ENCODE measurements at regions not wholly inside any gene's neighbourhood (a gene's known extent, or its start where the extent isn't known, plus 50 kb on each side); places are given as distances from the start of the nearest gene placed in this dataset.

GRCh38 chr6:93751969-93752368, 332.6 kb upstream of the EPHA7 start:
- Histone ChIP-seq H4K8ac (ENCODE audit: low read depth, low read length) (no peak overlapping the region), H3K27me3 (ENCODE audit: insufficient read depth, low read length, poor library complexity) (no peaks in the 10 kb centered on the region), H3K36me3 (ENCODE audit: control insufficient read depth, insufficient read depth, low read length) (no peaks in the 10 kb centered on the region), H3K4me2 (ENCODE audit: low read length) (no peak overlapping the region), H3K4ac (ENCODE audit: low read depth, low read length) (no peak overlapping the region), H2BK5ac (ENCODE audit: low read length) (no peak overlapping the region), H3K79me2 (ENCODE audit: control insufficient read depth, insufficient read depth, low read length) (no peaks in the 10 kb centered on the region), H3K79me1 (ENCODE audit: low read length) (no peaks in the 10 kb centered on the region), H3K27ac (ENCODE audit: low read depth, low read length) (no peak overlapping the region), H3K4me1 (ENCODE audit: control insufficient read depth, low read depth, low read length) (no peaks in the 10 kb centered on the region), H2AK5ac (ENCODE audit: low read length) (no peak overlapping the region), H3K9ac (ENCODE audit: low read length) (no peak overlapping the region), H3K4me3 (ENCODE audit: low read length) (no peak overlapping the region), H3K23ac (ENCODE audit: low read length) (no peak overlapping the region), H2BK15ac (replicated peaks; ENCODE audit: low read depth) (no peak overlapping the region), H4K5ac (ENCODE audit: low read length) (no peak overlapping the region), H2BK120ac (ENCODE audit: low read depth, low read length) (no peak overlapping the region), H3K18ac (ENCODE audit: low read length) (no peak overlapping the region), H3K56ac (ENCODE audit: low read length) (no peak overlapping the region)
- no CpG with 5 or more reads among the region's 2 CpGs for WGBS (ENCODE audit: extremely low coverage, insufficient coverage, low lambda C conversion rate)
- peak; percentile 79 for DNase-seq

DNA sequence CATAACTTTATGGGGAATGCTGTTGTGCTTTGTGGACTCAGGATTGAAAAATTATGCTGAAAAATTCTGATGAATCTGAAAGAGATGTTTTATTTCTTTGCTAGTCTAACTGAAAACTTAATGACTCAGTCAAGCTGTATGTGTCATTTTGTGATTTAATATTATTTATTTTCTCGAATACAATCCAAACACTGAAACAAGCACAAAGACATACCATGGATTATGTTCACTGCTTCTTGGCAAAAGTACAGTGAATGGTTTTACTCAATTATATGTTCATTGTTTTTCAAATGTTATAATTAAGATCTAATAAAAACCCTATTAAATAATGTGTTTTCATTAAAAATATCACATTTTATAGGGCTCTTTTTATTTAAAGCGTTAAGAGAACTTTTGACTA, 330.6 kb upstream of the EPHA7 start:
- H3K36me3 ChIP-seq (ENCODE audit: control insufficient read depth, insufficient read depth, low read length): no peaks in the 10 kb centered on the region
- no peak overlapping the region for H2BK15ac ChIP-seq (replicated peaks; ENCODE audit: low read depth)
- H3K27ac ChIP-seq (ENCODE audit: low read depth, low read length): no peak overlapping the region
- no peak overlapping the region for H3K4me2 ChIP-seq (ENCODE audit: low read length)
- H3K79me1 ChIP-seq (ENCODE audit: low read length): no peaks in the 10 kb centered on the region
- no CpG with 5 or more reads among the region's 2 CpGs for WGBS (ENCODE audit: extremely low coverage, insufficient coverage, low lambda C conversion rate)
- H3K27me3 ChIP-seq (ENCODE audit: insufficient read depth, low read length, poor library complexity): no peaks in the 10 kb centered on the region
- no peak overlapping the region for H3K56ac ChIP-seq (ENCODE audit: low read length)
- H3K9ac ChIP-seq (ENCODE audit: low read length): no peak overlapping the region
- no peak overlapping the region for H2BK5ac ChIP-seq (ENCODE audit: low read length)
- H3K4me1 ChIP-seq (ENCODE audit: control insufficient read depth, low read depth, low read length): no peaks in the 10 kb centered on the region
- no peak overlapping the region for H3K4ac ChIP-seq (ENCODE audit: low read depth, low read length)
- no peak overlapping the region for H3K23ac ChIP-seq (ENCODE audit: low read length)
- no peak overlapping the region for H2BK120ac ChIP-seq (ENCODE audit: low read depth, low read length)
- H4K8ac ChIP-seq (ENCODE audit: low read depth, low read length): no peak overlapping the region
- no peaks in the 10 kb centered on the region for H3K79me2 ChIP-seq (ENCODE audit: control insufficient read depth, insufficient read depth, low read length)
- no peak for DNase-seq
- H3K4me3 ChIP-seq (ENCODE audit: low read length): no peak overlapping the region
- H2AK5ac ChIP-seq (ENCODE audit: low read length): no peak overlapping the region
- no peak overlapping the region for H3K18ac ChIP-seq (ENCODE audit: low read length)
- H4K5ac ChIP-seq (ENCODE audit: low read length): no peak overlapping the region

DNA sequence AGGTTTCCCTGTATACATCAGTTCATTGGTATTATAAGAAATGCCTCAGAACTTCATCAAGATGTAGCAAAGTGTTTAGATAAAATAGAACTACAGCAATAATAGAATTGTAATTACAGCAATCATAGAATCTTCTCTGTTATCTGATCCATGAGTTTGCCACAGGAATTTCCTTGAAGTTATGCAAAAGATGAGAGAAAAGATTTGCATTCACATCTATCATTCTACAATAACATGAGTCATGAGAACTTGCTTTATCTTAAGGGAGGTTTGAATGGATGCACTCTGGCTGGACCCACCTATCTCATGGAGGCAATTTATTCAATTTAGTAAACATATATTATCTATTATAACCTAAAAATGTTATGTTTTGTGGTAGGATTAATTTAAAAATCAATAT, 329.8 kb upstream of the EPHA7 start:
- Histone ChIP-seq H3K4me3 (ENCODE audit: low read length) (no peak overlapping the region), H4K8ac (ENCODE audit: low read depth, low read length) (no peak overlapping the region), H2AK5ac (ENCODE audit: low read length) (no peak overlapping the region), H3K56ac (ENCODE audit: low read length) (no peak overlapping the region), H3K9ac (ENCODE audit: low read length) (no peak overlapping the region), H2BK120ac (ENCODE audit: low read depth, low read length) (no peak overlapping the region), H2BK15ac (replicated peaks; ENCODE audit: low read depth) (no peak overlapping the region), H2BK5ac (ENCODE audit: low read length) (no peak overlapping the region), H3K4me1 (ENCODE audit: control insufficient read depth, low read depth, low read length) (no peaks in the 10 kb centered on the region), H3K27ac (ENCODE audit: low read depth, low read length) (no peak overlapping the region), H3K18ac (ENCODE audit: low read length) (no peak overlapping the region), H3K79me2 (ENCODE audit: control insufficient read depth, insufficient read depth, low read length) (no peaks in the 10 kb centered on the region), H3K27me3 (ENCODE audit: insufficient read depth, low read length, poor library complexity) (no peaks in the 10 kb centered on the region), H3K36me3 (ENCODE audit: control insufficient read depth, insufficient read depth, low read length) (no peaks in the 10 kb centered on the region), H3K79me1 (ENCODE audit: low read length) (no peaks in the 10 kb centered on the region), H3K4ac (ENCODE audit: low read depth, low read length) (no peak overlapping the region), H4K5ac (ENCODE audit: low read length) (no peak overlapping the region), H3K4me2 (ENCODE audit: low read length) (no peak overlapping the region), H3K23ac (ENCODE audit: low read length) (no peak overlapping the region)
- DNase-seq: no peak

DNA sequence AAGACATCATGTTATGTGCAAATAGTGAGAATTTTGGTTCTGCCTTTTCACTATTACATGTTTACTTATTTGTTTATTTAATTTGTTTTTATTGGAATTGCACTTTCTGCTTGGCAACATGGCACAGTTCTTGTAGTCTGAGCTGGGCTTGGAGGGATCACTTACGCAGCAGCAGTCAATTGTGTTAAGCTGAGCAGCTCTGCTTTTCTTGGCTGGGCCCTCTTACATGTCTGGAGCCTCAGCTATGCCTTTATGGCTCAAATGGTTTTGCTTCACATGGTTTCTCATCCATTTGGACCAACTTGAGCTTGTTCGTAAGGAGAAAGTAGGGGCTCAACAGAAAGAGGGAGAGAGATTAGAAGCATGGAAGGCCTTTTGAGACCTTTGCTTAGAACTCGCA, 327.5 kb upstream of the EPHA7 start:
- no peaks in the 10 kb centered on the region for H3K79me1 ChIP-seq (ENCODE audit: low read length)
- no peak overlapping the region for H4K8ac ChIP-seq (ENCODE audit: low read depth, low read length)
- WGBS (ENCODE audit: extremely low coverage, insufficient coverage, low lambda C conversion rate): no CpG with 5 or more reads among the region's 3 CpGs
- H2BK5ac ChIP-seq (ENCODE audit: low read length): no peak overlapping the region
- no peak overlapping the region for H2AK5ac ChIP-seq (ENCODE audit: low read length)
- no peaks in the 10 kb centered on the region for H3K4me1 ChIP-seq (ENCODE audit: control insufficient read depth, low read depth, low read length)
- H3K18ac ChIP-seq (ENCODE audit: low read length): no peak overlapping the region
- no peaks in the 10 kb centered on the region for H3K36me3 ChIP-seq (ENCODE audit: control insufficient read depth, insufficient read depth, low read length)
- no peak overlapping the region for H3K23ac ChIP-seq (ENCODE audit: low read length)
- no peaks in the 10 kb centered on the region for H3K27me3 ChIP-seq (ENCODE audit: insufficient read depth, low read length, poor library complexity)
- no peaks in the 10 kb centered on the region for H3K79me2 ChIP-seq (ENCODE audit: control insufficient read depth, insufficient read depth, low read length)
- H3K4me2 ChIP-seq (ENCODE audit: low read length): no peak overlapping the region
- H3K4ac ChIP-seq (ENCODE audit: low read depth, low read length): no peak overlapping the region
- no peak overlapping the region for H2BK120ac ChIP-seq (ENCODE audit: low read depth, low read length)
- no peak overlapping the region for H4K5ac ChIP-seq (ENCODE audit: low read length)
- no peak overlapping the region for H3K27ac ChIP-seq (ENCODE audit: low read depth, low read length)
- no peak overlapping the region for H3K56ac ChIP-seq (ENCODE audit: low read length)
- no peak overlapping the region for H2BK15ac ChIP-seq (replicated peaks; ENCODE audit: low read depth)
- no peak for DNase-seq
- no peak overlapping the region for H3K4me3 ChIP-seq (ENCODE audit: low read length)
- no peak overlapping the region for H3K9ac ChIP-seq (ENCODE audit: low read length)

GRCh38 chr6:93745306-93745705, 325.9 kb upstream of the EPHA7 start:
- H3K4me1 ChIP-seq (ENCODE audit: control insufficient read depth, low read depth, low read length): no peaks in the 10 kb centered on the region
- H3K27ac ChIP-seq (ENCODE audit: low read depth, low read length): no peak overlapping the region
- H3K4me2 ChIP-seq (ENCODE audit: low read length): no peak overlapping the region
- no peak overlapping the region for H2BK15ac ChIP-seq (replicated peaks; ENCODE audit: low read depth)
- no peak overlapping the region for H3K18ac ChIP-seq (ENCODE audit: low read length)
- no peak overlapping the region for H2AK5ac ChIP-seq (ENCODE audit: low read length)
- no peaks in the 10 kb centered on the region for H3K27me3 ChIP-seq (ENCODE audit: insufficient read depth, low read length, poor library complexity)
- no peak overlapping the region for H3K23ac ChIP-seq (ENCODE audit: low read length)
- no peaks in the 10 kb centered on the region for H3K79me1 ChIP-seq (ENCODE audit: low read length)
- H3K9ac ChIP-seq (ENCODE audit: low read length): no peak overlapping the region
- H4K5ac ChIP-seq (ENCODE audit: low read length): no peak overlapping the region
- no peak for DNase-seq
- no peak overlapping the region for H2BK120ac ChIP-seq (ENCODE audit: low read depth, low read length)
- no peak overlapping the region for H4K8ac ChIP-seq (ENCODE audit: low read depth, low read length)
- no peak overlapping the region for H3K4ac ChIP-seq (ENCODE audit: low read depth, low read length)
- no peak overlapping the region for H3K4me3 ChIP-seq (ENCODE audit: low read length)
- no peak overlapping the region for H2BK5ac ChIP-seq (ENCODE audit: low read length)
- no CpG with 5 or more reads among the region's 2 CpGs for WGBS (ENCODE audit: extremely low coverage, insufficient coverage, low lambda C conversion rate)
- no peaks in the 10 kb centered on the region for H3K79me2 ChIP-seq (ENCODE audit: control insufficient read depth, insufficient read depth, low read length)
- no peaks in the 10 kb centered on the region for H3K36me3 ChIP-seq (ENCODE audit: control insufficient read depth, insufficient read depth, low read length)
- no peak overlapping the region for H3K56ac ChIP-seq (ENCODE audit: low read length)

DNA sequence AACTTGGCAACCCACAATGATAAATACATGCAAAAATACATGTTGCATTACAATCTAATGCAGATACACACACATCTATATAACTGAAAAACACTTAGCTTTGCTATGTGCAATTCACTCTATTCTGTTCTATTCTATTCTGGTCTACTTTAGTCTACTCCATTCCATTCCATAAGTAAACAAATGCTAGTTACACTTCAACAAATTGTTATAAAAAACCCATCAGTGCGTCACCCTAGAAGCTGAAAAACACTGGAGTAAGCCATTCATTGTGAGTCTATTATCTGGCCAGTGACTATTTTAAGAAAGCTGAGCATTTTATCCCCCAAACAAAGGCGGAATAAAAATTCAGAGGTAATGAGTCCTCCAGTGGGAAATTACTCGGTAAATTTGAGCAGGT, 315.7 kb upstream of the EPHA7 start:
- Histone ChIP-seq H2BK5ac (ENCODE audit: low read length) (no peak overlapping the region), H3K36me3 (ENCODE audit: control insufficient read depth, insufficient read depth, low read length) (no peaks in the 10 kb centered on the region), H3K4me1 (ENCODE audit: control insufficient read depth, low read depth, low read length) (no peaks in the 10 kb centered on the region), H3K27me3 (ENCODE audit: insufficient read depth, low read length, poor library complexity) (no peaks in the 10 kb centered on the region), H3K27ac (ENCODE audit: low read depth, low read length) (no peak overlapping the region), H3K4ac (ENCODE audit: low read depth, low read length) (no peak overlapping the region), H2BK120ac (ENCODE audit: low read depth, low read length) (no peak overlapping the region), H4K8ac (ENCODE audit: low read depth, low read length) (no peak overlapping the region), H2AK5ac (ENCODE audit: low read length) (no peak overlapping the region), H3K79me1 (ENCODE audit: low read length) (no peaks in the 10 kb centered on the region), H3K9ac (ENCODE audit: low read length) (no peak overlapping the region), H3K18ac (ENCODE audit: low read length) (no peak overlapping the region), H3K79me2 (ENCODE audit: control insufficient read depth, insufficient read depth, low read length) (no peaks in the 10 kb centered on the region), H4K5ac (ENCODE audit: low read length) (no peak overlapping the region), H2BK15ac (replicated peaks; ENCODE audit: low read depth) (no peak overlapping the region), H3K23ac (ENCODE audit: low read length) (no peak overlapping the region), H3K56ac (ENCODE audit: low read length) (no peak overlapping the region), H3K4me3 (ENCODE audit: low read length) (no peak overlapping the region), H3K4me2 (ENCODE audit: low read length) (no peak overlapping the region)
- no CpG with 5 or more reads among the region's 3 CpGs for WGBS (ENCODE audit: extremely low coverage, insufficient coverage, low lambda C conversion rate)
- DNase-seq: no peak
